Endodermal cell (in vitro differentiated cells): ENCODE measurements at regions not wholly inside any gene's neighbourhood (a gene's known extent, or its start where the extent isn't known, plus 50 kb on each side); places are given as distances from the start of the nearest gene placed in this dataset.

Experiments used
- DNase-seq: peaks from one replicate; pipeline ENCODE4 v3.0.0-alpha.2; 2017
- H3K27ac ChIP-seq: 2 replicates; pipeline ENCODE4 v1.5.1; 2013; ENCODE audit warnings: mild to moderate bottlenecking, low read depth, low read length, moderate library complexity
- H3K27me3 ChIP-seq: 2 replicates; pipeline ENCODE4 v1.6.1; 2013; ENCODE audit warnings: mild to moderate bottlenecking, low read length, moderate library complexity; ENCODE audit not compliant: insufficient read depth, control insufficient read depth, poor library complexity, severe bottlenecking
- H3K36me3 ChIP-seq: 2 replicates; pipeline ENCODE4 v1.7.0; 2013; ENCODE audit warnings: mild to moderate bottlenecking, low read length, moderate library complexity; ENCODE audit not compliant: control insufficient read depth, insufficient read depth
- H3K4me1 ChIP-seq: one replicate; pipeline ENCODE4 v1.7.0; 2013; ENCODE audit warnings: low read length; ENCODE audit not compliant: control insufficient read depth, insufficient read depth
- H3K4me3 ChIP-seq: 2 replicates; pipeline ENCODE4 v1.5.1; 2013; ENCODE audit warnings: mild to moderate bottlenecking, low read length, moderate library complexity
- H3K9ac ChIP-seq: 2 replicates; pipeline ENCODE4 v1.6.1; 2013; ENCODE audit warnings: mild to moderate bottlenecking, low read length, moderate library complexity; ENCODE audit not compliant: poor library complexity, severe bottlenecking; ENCODE audit errors: extremely low read depth
- H3K9me3 ChIP-seq: 2 replicates; pipeline ENCODE4 v1.6.1; 2013; ENCODE audit warnings: mild to moderate bottlenecking, low read length, moderate library complexity; ENCODE audit not compliant: control insufficient read depth
- H3K27ac Mint-ChIP-seq: 2 replicates; pipeline ENCODE4 v1.8.0; 2020; ENCODE audit warnings: mixed read lengths
- H3K27me3 Mint-ChIP-seq: 2 replicates; pipeline ENCODE4 v1.8.0; 2021; ENCODE audit warnings: mild to moderate bottlenecking, mixed read lengths; ENCODE audit not compliant: insufficient read depth
- H3K36me3 Mint-ChIP-seq: 2 replicates; pipeline ENCODE4 v1.8.0; 2020; ENCODE audit warnings: low read depth, mixed read lengths
- H3K4me1 Mint-ChIP-seq: 2 replicates; pipeline ENCODE4 v1.8.0; 2020; ENCODE audit warnings: mixed read lengths
- H3K4me3 Mint-ChIP-seq: 2 replicates; pipeline ENCODE4 v1.8.0; 2020; ENCODE audit warnings: mild to moderate bottlenecking, moderate library complexity, mixed read lengths
- H3K9me3 Mint-ChIP-seq: 2 replicates; pipeline ENCODE4 v1.8.0; 2020; ENCODE audit warnings: mild to moderate bottlenecking, mixed read lengths
- WGBS, 2 experiments: methylation state at CpG; one replicate each; pipeline versions ENCODE4 v1.1.5 to v1.1.7; 2013; ENCODE audit warnings: missing lambda C conversion rate in 2 of 2, mixed read lengths in 1 of 2; ENCODE audit not compliant: insufficient coverage in 1 of 2, insufficient read length in 1 of 2; 5-methylcytosine and 5-hydroxymethylcytosine counted together
- TF ChIP-seq, protein P1 (sequence below): fragments of 200-600 bp; sonication (generic); conservative IDR thresholded peaks from 2 replicates; pipeline ENCODE4 v1.5.0; 2021; ENCODE audit warnings: antibody characterized with exemption, mild to moderate bottlenecking

DNA sequence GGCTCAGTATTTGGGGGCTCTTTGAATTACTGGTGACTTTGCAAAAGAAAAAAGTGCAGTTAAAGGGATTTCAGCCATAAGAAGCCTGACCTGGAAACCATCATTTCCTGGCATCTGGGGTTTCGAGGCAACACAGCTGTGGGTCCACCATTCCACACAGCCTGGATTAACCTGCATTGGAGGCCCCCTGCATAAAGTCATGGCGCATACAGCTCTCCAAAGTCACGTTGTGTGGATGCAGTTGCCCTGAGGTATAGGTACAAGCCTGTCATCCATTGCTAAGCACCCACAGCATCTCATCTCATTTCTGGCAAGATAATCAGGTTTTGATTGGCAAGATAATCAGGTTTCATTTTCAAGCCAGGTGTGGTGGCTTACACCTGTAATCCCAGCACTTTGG, 54.5 kb upstream of the TAGAP start:
- H3K9me3 ChIP-seq, result no peaks in the 10 kb centered on the region
- H3K27ac ChIP-seq, result no peak overlapping the region
- Mint-ChIP-seq H3K9me3 (no peaks in the 10 kb centered on the region), H3K27ac (no peak overlapping the region), H3K4me3 (no peak overlapping the region), H3K27me3 (no peaks in the 10 kb centered on the region), H3K4me1 (peaks cover 21% of the 10 kb centered on the region), H3K36me3 (no peaks in the 10 kb centered on the region)
- H3K27me3 ChIP-seq, result no peaks in the 10 kb centered on the region
- no peaks in the 10 kb centered on the region for H3K36me3 ChIP-seq
- H3K9ac ChIP-seq, result no peak overlapping the region
- 95 to 96% methylated on average over 3 of the region's 3 CpGs for WGBS, 2 experiments
- no peaks in the 10 kb centered on the region for H3K4me1 ChIP-seq
- TF ChIP-seq, protein P1, sequence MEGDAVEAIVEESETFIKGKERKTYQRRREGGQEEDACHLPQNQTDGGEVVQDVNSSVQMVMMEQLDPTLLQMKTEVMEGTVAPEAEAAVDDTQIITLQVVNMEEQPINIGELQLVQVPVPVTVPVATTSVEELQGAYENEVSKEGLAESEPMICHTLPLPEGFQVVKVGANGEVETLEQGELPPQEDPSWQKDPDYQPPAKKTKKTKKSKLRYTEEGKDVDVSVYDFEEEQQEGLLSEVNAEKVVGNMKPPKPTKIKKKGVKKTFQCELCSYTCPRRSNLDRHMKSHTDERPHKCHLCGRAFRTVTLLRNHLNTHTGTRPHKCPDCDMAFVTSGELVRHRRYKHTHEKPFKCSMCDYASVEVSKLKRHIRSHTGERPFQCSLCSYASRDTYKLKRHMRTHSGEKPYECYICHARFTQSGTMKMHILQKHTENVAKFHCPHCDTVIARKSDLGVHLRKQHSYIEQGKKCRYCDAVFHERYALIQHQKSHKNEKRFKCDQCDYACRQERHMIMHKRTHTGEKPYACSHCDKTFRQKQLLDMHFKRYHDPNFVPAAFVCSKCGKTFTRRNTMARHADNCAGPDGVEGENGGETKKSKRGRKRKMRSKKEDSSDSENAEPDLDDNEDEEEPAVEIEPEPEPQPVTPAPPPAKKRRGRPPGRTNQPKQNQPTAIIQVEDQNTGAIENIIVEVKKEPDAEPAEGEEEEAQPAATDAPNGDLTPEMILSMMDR, result no peak
- H3K4me3 ChIP-seq, result no peak overlapping the region
- peak; percentile 25 for DNase-seq

GRCh38 chr6:159098636-159099106, 53.9 kb upstream of the TAGAP start:
- peaks cover 18% of the 10 kb centered on the region for H3K4me1 Mint-ChIP-seq
- H3K27ac Mint-ChIP-seq, result no peak overlapping the region

GRCh38 chr6:159097256-159097655, 52.5 kb upstream of the TAGAP start:
- Mint-ChIP-seq H3K4me3 (no peak overlapping the region), H3K9me3 (no peaks in the 10 kb centered on the region), H3K4me1 (peaks cover 16% of the 10 kb centered on the region), H3K27ac (no peak overlapping the region), H3K27me3 (no peaks in the 10 kb centered on the region), H3K36me3 (no peaks in the 10 kb centered on the region)
- peak; percentile 28 for DNase-seq
- Histone ChIP-seq H3K36me3 (no peaks in the 10 kb centered on the region), H3K9ac (no peak overlapping the region), H3K9me3 (no peaks in the 10 kb centered on the region), H3K4me1 (no peaks in the 10 kb centered on the region), H3K27me3 (no peaks in the 10 kb centered on the region), H3K4me3 (no peak overlapping the region), H3K27ac (no peak overlapping the region)
- WGBS, 2 experiments, result 96% methylated on average over 5 to 8 of the region's 8 CpGs
- TF ChIP-seq, protein P1, result no peak

More at GRCh38 chr6:159098636-159099106, 53.9 kb upstream of the TAGAP start:
- no peak overlapping the region for H3K4me3 ChIP-seq
- no peaks in the 10 kb centered on the region for H3K4me1 ChIP-seq
- H3K36me3 ChIP-seq, result no peaks in the 10 kb centered on the region
- peak; percentile 31 for DNase-seq
- Mint-ChIP-seq H3K4me3 (no peak overlapping the region), H3K27me3 (no peaks in the 10 kb centered on the region), H3K36me3 (no peaks in the 10 kb centered on the region), H3K9me3 (no peaks in the 10 kb centered on the region)
- no peak overlapping the region for H3K9ac ChIP-seq
- H3K9me3 ChIP-seq, result no peaks in the 10 kb centered on the region
- no peaks in the 10 kb centered on the region for H3K27me3 ChIP-seq
- TF ChIP-seq, protein P1, result no peak
- H3K27ac ChIP-seq, result no peak overlapping the region
- WGBS, 2 experiments, result 93% methylated on average over 9 to 14 of the region's 14 CpGs
